Loucy (cell line): ENCODE measurements at regions not wholly inside any gene's neighbourhood (a gene's known extent, or its start where the extent isn't known, plus 50 kb on each side); places are given as distances from the start of the nearest gene placed in this dataset.

ENCODE experiments used
- CTCF ChIP-seq: fragments of 200-600 bp; sonication (generic); conservative IDR thresholded peaks from 2 replicates; pipeline ENCODE4 v1.5.1; 2014; ENCODE audit warnings: mild to moderate bottlenecking, antibody characterized with exemption, low read length
- EZH2phosphoT487 ChIP-seq: fragments of 200-600 bp; IDR thresholded peaks from 2 replicates; pipeline ENCODE4 v1.6.1; 2018; ENCODE audit warnings: antibody characterized with exemption, mild to moderate bottlenecking, moderate library complexity, borderline replicate concordance

GRCh38 chr2:51710222-51710621 lies 678.3 kb upstream of the NRXN1 start:
- TF ChIP-seq CTCF (peak; percentile 63), EZH2phosphoT487 (no peak)
